WTC11 (cell line): ENCODE measurements at regions not wholly inside any gene's neighbourhood (a gene's known extent, or its start where the extent isn't known, plus 50 kb on each side); places are given as distances from the start of the nearest gene placed in this dataset.

ENCODE experiments used
- ATAC-seq: fragments of 200-7000 bp; cut with Tn5 transposase; 2 replicates; pipeline ENCODE4 v1.10.0; 2021; ENCODE audit warnings: mild to moderate bottlenecking, moderate library complexity
- CTCF ChIA-PET: fragments of 300-600 bp; sonication (Branson Sonifier 250); formaldehyde crosslinking; loops from one replicate; lab custom pipeline; 2021; ENCODE audit warnings: antibody characterized with exemption; lab: Charles Lee
- POLR2A ChIA-PET: fragments of 350-600 bp; sonication (Branson Sonifier 250); formaldehyde crosslinking; loops from one replicate; lab custom pipeline; 2021; ENCODE audit warnings: antibody characterized with exemption; lab: Charles Lee
- DNase-seq: peaks from one replicate; pipeline ENCODE4 v3.0.0; 2021; ENCODE audit warnings: low spot score
- H3K27ac Mint-ChIP-seq: 2 replicates; pipeline ENCODE4 v1.8.0; 2021; ENCODE audit warnings: mixed read lengths
- H3K27me3 Mint-ChIP-seq: 2 replicates; pipeline ENCODE4 v1.8.0; 2021; ENCODE audit warnings: low read depth, mild to moderate bottlenecking, moderate library complexity, mixed read lengths
- H3K36me3 Mint-ChIP-seq: 2 replicates; pipeline ENCODE4 v1.8.0; 2021; ENCODE audit warnings: mixed read lengths
- H3K4me1 Mint-ChIP-seq: 2 replicates; pipeline ENCODE4 v1.8.0; 2022; ENCODE audit warnings: mixed read lengths
- H3K4me3 Mint-ChIP-seq: 2 replicates; pipeline ENCODE4 v1.8.0; 2021; ENCODE audit warnings: mild to moderate bottlenecking, moderate library complexity, mixed read lengths
- H3K9me3 Mint-ChIP-seq: 2 replicates; pipeline ENCODE4 v1.8.0; 2021; ENCODE audit warnings: mixed read lengths
- ARID4B ChIP-seq: sonication (generic); formaldehyde crosslinking; IDR thresholded peaks from 2 replicates; pipeline ENCODE4 v1.8.0; 2023; ENCODE audit warnings: missing genetic modification reagents, mild to moderate bottlenecking, borderline replicate concordance
- CREB1 ChIP-seq: sonication (generic); formaldehyde crosslinking; IDR thresholded peaks from 2 replicates; pipeline ENCODE4 v1.8.0; 2023; ENCODE audit warnings: mild to moderate bottlenecking, missing genetic modification reagents
- CTCF ChIP-seq: fragments of 200-600 bp; IDR thresholded peaks from 2 replicates; pipeline ENCODE4 v1.8.0; 2022; ENCODE audit warnings: antibody characterized with exemption
- ELF4 ChIP-seq: sonication (generic); formaldehyde crosslinking; IDR thresholded peaks from 2 replicates; pipeline ENCODE4 v1.8.1; 2022; ENCODE audit warnings: low read depth, mild to moderate bottlenecking, moderate library complexity, missing genetic modification reagents
- EMX1 ChIP-seq: fragments of 250-450 bp; sonication (Bioruptor Pico); IDR thresholded peaks from 2 replicates; pipeline ENCODE4 v1.8.0; 2021; ENCODE audit warnings: mild to moderate bottlenecking
- HMGXB4 ChIP-seq: sonication (generic); formaldehyde crosslinking; IDR thresholded peaks from 2 replicates; pipeline ENCODE4 v1.8.1; 2023; ENCODE audit warnings: mild to moderate bottlenecking, moderate library complexity, missing genetic modification reagents
- SOX15 ChIP-seq: fragments of 250-450 bp; sonication (Bioruptor Pico); IDR thresholded peaks from 2 replicates; pipeline ENCODE4 v1.9.0; 2021; ENCODE audit warnings: mild to moderate bottlenecking
- TCF7 ChIP-seq: sonication (generic); formaldehyde crosslinking; IDR thresholded peaks from 2 replicates; pipeline ENCODE4 v1.8.0; 2022; ENCODE audit warnings: mild to moderate bottlenecking, low read depth, missing genetic modification reagents, moderate library complexity
- TEAD1 ChIP-seq: sonication (generic); formaldehyde crosslinking; IDR thresholded peaks from 2 replicates; pipeline ENCODE4 v1.8.0; 2022; ENCODE audit warnings: mild to moderate bottlenecking, missing genetic modification reagents
- TP53 ChIP-seq: sonication (generic); formaldehyde crosslinking; IDR thresholded peaks from 2 replicates; pipeline ENCODE4 v1.8.1; 2023; ENCODE audit warnings: mild to moderate bottlenecking, missing genetic modification reagents
- ZBTB21 ChIP-seq: sonication (generic); formaldehyde crosslinking; IDR thresholded peaks from 2 replicates; pipeline ENCODE4 v1.8.1; 2023; ENCODE audit warnings: mild to moderate bottlenecking, missing genetic modification reagents, borderline replicate concordance
- TF ChIP-seq, protein P1 (sequence below): sonication (generic); formaldehyde crosslinking; IDR thresholded peaks from 2 replicates; pipeline ENCODE4 v1.8.1; 2022; ENCODE audit warnings: missing genetic modification reagents, borderline replicate concordance
- TF ChIP-seq, protein P2 (sequence below): sonication (generic); formaldehyde crosslinking; IDR thresholded peaks from 2 replicates; pipeline ENCODE4 v1.8.1; 2023; ENCODE audit warnings: mild to moderate bottlenecking, missing genetic modification reagents
- TF ChIP-seq, protein P3 (sequence below): fragments of 250-450 bp; sonication (Bioruptor Pico); conservative IDR thresholded peaks from 2 replicates; pipeline ENCODE4 v1.9.0; 2021; ENCODE audit warnings: mild to moderate bottlenecking

GRCh38 chr3:170784406-170784805, 85.6 kb downstream of the RPL22L1 start:
- H3K4me1 Mint-ChIP-seq, result no peaks in the 10 kb centered on the region
- no peak overlapping the region for H3K27ac Mint-ChIP-seq
- H3K9me3 Mint-ChIP-seq, result no peaks in the 10 kb centered on the region
- ATAC-seq, result no peak
- H3K4me3 Mint-ChIP-seq, result no peak overlapping the region
- CTCF ChIA-PET, result interaction anchor here (0.9 to 1.2 kb wide), 2 partner anchors 28 to 288 kb away, joined by 3 to 5 read pairs; no protein-coding TSS in a partner anchor
- TF ChIP-seq, protein P1, sequence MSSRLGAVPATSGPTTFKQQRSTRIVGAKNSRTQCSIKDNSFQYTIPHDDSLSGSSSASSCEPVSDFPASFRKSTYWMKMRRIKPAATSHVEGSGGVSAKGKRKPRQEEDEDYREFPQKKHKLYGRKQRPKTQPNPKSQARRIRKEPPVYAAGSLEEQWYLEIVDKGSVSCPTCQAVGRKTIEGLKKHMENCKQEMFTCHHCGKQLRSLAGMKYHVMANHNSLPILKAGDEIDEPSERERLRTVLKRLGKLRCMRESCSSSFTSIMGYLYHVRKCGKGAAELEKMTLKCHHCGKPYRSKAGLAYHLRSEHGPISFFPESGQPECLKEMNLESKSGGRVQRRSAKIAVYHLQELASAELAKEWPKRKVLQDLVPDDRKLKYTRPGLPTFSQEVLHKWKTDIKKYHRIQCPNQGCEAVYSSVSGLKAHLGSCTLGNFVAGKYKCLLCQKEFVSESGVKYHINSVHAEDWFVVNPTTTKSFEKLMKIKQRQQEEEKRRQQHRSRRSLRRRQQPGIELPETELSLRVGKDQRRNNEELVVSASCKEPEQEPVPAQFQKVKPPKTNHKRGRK, result no peak
- TF ChIP-seq TCF7 (CRISPR knock-in tag), result no peak
- TF ChIP-seq CREB1 (CRISPR knock-in tag), result no peak
- no peak for TF ChIP-seq ZBTB21 (CRISPR knock-in tag)
- TF ChIP-seq, protein P2, sequence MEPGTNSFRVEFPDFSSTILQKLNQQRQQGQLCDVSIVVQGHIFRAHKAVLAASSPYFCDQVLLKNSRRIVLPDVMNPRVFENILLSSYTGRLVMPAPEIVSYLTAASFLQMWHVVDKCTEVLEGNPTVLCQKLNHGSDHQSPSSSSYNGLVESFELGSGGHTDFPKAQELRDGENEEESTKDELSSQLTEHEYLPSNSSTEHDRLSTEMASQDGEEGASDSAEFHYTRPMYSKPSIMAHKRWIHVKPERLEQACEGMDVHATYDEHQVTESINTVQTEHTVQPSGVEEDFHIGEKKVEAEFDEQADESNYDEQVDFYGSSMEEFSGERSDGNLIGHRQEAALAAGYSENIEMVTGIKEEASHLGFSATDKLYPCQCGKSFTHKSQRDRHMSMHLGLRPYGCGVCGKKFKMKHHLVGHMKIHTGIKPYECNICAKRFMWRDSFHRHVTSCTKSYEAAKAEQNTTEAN (CRISPR knock-in tag), result no peak
- POLR2A ChIA-PET, result no interaction called here
- H3K36me3 Mint-ChIP-seq, result no peaks in the 10 kb centered on the region
- DNase-seq, result no peak
- H3K27me3 Mint-ChIP-seq, result no peaks in the 10 kb centered on the region; the same call in 1 of the 2 replicates

- no peak overlapping the region for H3K27ac Mint-ChIP-seq
- DNase-seq, result no peak
- peaks cover 6% of the 10 kb centered on the region; the same call in 1 of the 2 replicates for H3K9me3 Mint-ChIP-seq
- H3K4me1 Mint-ChIP-seq, result no peaks in the 10 kb centered on the region
- no peaks in the 10 kb centered on the region for H3K36me3 Mint-ChIP-seq
- ChIA-PET POLR2A (no interaction called here), CTCF (interaction anchor here (0.8 kb wide), 1 partner anchor 31 kb away, joined by 4 read pairs; no protein-coding TSS in a partner anchor)
- H3K27me3 Mint-ChIP-seq, result no peaks in the 10 kb centered on the region; the same call in 1 of the 2 replicates
- no peak overlapping the region for H3K4me3 Mint-ChIP-seq
- no peak for ATAC-seq
- TF ChIP-seq TEAD1 (CRISPR knock-in tag) (no peak), ARID4B (CRISPR knock-in tag) (no peak)
Observed at GRCh38 chr3:170780955-170781354, 89.0 kb downstream of the RPL22L1 start.

- POLR2A ChIA-PET, result no interaction called here
- no peaks in the 10 kb centered on the region for H3K4me1 Mint-ChIP-seq
- no peak for ATAC-seq
- CTCF ChIA-PET, result interaction anchor here (1.0 kb wide), 1 partner anchor 32 kb away, joined by 4 read pairs; no protein-coding TSS in a partner anchor
- H3K9me3 Mint-ChIP-seq, result peaks cover 6% of the 10 kb centered on the region; the same call in 1 of the 2 replicates
- H3K27me3 Mint-ChIP-seq, result no peaks in the 10 kb centered on the region; the same call in 1 of the 2 replicates
- DNase-seq, result no peak
- no peak for TF ChIP-seq HMGXB4 (CRISPR knock-in tag)
- TF ChIP-seq, protein P3, sequence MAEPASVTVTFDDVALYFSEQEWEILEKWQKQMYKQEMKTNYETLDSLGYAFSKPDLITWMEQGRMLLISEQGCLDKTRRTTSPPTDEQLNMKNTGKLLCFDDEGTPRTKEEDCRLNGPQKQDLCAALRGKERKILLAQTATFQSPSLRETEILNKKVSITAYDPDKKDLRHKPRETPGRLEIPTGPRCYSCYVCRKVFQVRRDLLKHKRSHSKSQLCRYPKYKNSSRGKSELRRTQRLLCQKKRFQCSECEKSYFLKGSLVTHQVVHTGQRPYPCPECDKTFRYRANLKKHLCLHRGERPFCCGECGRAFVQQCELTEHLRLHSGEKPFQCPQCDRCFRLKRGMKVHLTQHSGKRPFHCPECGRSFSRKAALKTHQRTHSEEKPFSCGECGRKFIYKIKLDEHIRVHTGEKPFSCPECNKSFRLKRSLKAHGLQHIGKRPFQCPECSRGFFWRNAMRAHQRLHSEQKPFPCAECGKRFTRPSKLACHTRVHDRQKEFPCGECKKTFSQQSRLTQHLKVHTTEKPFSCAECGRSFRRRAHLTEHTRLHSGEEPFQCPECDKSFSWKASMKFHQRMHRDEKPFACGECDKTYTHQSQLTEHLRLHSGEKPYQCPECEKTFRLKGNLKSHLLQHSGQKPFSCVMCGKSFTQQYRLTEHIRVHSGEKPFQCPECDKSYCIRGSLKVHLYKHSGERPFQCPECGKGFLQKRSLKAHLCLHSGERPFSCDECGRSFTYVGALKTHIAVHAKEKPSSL, result no peak
- TF ChIP-seq, protein P2 (CRISPR knock-in tag), result no peak
- TF ChIP-seq CTCF, result no peak
- no peak for TF ChIP-seq ELF4
- TF ChIP-seq SOX15 (CRISPR knock-in tag), result no peak
- TF ChIP-seq EMX1 (CRISPR knock-in tag), result no peak
- TF ChIP-seq TP53, result no peak
- TF ChIP-seq, all 79 proteins: peak for 0
- Mint-ChIP-seq H3K4me3 (no peak overlapping the region), H3K27ac (no peak overlapping the region), H3K36me3 (no peaks in the 10 kb centered on the region)
Observed at GRCh38 chr3:170780471-170780870, 89.5 kb downstream of the RPL22L1 start.
